ENCODE measurements at regions not wholly inside any gene's neighbourhood (a gene's known extent, or its start where the extent isn't known, plus 50 kb on each side); places are given as distances from the start of the nearest gene placed in this dataset.

DNA sequence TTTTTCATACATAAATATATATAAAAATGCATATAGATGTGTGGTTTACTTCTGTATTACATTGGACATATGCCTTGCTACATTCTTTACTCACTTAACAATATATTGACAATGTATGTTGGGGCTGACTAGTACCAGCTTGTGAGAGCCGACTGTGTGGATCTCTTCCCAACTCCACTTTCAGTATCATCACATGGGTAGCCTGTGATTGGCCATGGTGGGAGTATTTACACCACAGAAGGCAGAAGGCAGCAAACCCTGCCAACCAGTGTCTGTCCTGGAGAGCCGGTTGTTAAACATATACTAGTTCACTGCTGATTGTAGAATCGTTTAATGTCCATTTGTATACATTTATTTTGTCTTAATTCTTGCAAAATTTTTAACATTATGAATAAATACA, 638.7 kb downstream of the DHX35 start:
- Histone ChIP-seq H3K4me3 (ENCODE audit: low read depth, low read length) (no peak overlapping the region), H3K36me3 (ENCODE audit: control insufficient read depth, insufficient read depth, low read length) (no peaks in the 10 kb centered on the region), H3K27me3 (ENCODE audit: control insufficient read depth, insufficient read depth, low read length) (no peaks in the 10 kb centered on the region)
- no peak for DNase-seq (ENCODE audit: low read depth)
- TF ChIP-seq CTCF (IDR thresholded peaks at IDR 0.05; ENCODE audit: insufficient read depth, low read length, poor library complexity, severe bottlenecking), result no peak

DNA sequence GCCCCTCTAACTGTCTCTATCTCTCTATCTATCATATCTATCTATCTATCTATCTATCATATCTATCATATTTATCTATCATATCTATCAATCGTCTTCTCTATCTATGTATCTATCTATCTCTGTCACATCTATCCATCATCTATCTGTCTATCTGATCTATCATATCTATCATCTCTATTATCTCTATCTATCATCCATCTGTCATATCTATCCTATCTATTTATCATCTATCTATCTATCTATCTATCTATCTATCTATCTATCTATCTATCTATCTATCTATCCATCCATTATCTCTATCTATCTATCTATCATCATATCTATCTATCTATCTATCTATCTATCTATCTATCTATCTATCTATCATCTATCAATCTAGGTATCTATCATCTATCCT, 638.0 kb downstream of the DHX35 start:
- no peak for TF ChIP-seq CTCF (IDR thresholded peaks at IDR 0.05; ENCODE audit: insufficient read depth, low read length, poor library complexity, severe bottlenecking)
- Histone ChIP-seq H3K36me3 (ENCODE audit: control insufficient read depth, insufficient read depth, low read length) (no peaks in the 10 kb centered on the region), H3K27me3 (ENCODE audit: control insufficient read depth, insufficient read depth, low read length) (no peaks in the 10 kb centered on the region), H3K4me3 (ENCODE audit: low read depth, low read length) (no peak overlapping the region)
- DNase-seq (ENCODE audit: low read depth), result no peak

DNA sequence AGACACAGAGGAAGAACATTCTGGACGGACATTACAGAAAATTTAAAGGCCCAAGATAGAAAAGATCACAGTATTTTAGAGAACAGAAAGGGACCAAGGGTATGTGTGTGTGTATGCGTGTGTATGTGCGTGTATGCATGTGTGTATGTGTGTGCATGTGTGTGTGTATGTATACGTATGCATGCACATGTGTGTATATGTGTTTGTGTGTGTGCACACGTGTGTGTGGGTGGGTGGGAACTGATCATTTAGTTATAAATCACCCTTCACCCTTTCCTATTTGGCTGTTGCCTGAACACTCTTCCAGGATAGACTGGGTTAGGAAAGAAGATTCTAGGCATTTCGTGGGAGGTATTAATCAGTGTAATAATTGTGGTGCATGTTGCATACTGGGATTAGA, 634.4 kb downstream of the DHX35 start:
- H3K36me3 ChIP-seq (ENCODE audit: control insufficient read depth, insufficient read depth, low read length), result no peaks in the 10 kb centered on the region
- H3K4me3 ChIP-seq (ENCODE audit: low read depth, low read length), result no peak overlapping the region
- no peak for TF ChIP-seq CTCF (IDR thresholded peaks at IDR 0.05; ENCODE audit: insufficient read depth, low read length, poor library complexity, severe bottlenecking)
- no peak for DNase-seq (ENCODE audit: low read depth)
- no peaks in the 10 kb centered on the region for H3K27me3 ChIP-seq (ENCODE audit: control insufficient read depth, insufficient read depth, low read length)

GRCh38 chr20:39592371-39592770, 630.2 kb downstream of the DHX35 start:
- TF ChIP-seq CTCF (IDR thresholded peaks at IDR 0.05; ENCODE audit: insufficient read depth, low read length, poor library complexity, severe bottlenecking), result no peak
- no peak for DNase-seq (ENCODE audit: low read depth)
- no peaks in the 10 kb centered on the region for H3K36me3 ChIP-seq (ENCODE audit: control insufficient read depth, insufficient read depth, low read length)
- no peak overlapping the region for H3K4me3 ChIP-seq (ENCODE audit: low read depth, low read length)
- H3K27me3 ChIP-seq (ENCODE audit: control insufficient read depth, insufficient read depth, low read length), result no peaks in the 10 kb centered on the region

DNA sequence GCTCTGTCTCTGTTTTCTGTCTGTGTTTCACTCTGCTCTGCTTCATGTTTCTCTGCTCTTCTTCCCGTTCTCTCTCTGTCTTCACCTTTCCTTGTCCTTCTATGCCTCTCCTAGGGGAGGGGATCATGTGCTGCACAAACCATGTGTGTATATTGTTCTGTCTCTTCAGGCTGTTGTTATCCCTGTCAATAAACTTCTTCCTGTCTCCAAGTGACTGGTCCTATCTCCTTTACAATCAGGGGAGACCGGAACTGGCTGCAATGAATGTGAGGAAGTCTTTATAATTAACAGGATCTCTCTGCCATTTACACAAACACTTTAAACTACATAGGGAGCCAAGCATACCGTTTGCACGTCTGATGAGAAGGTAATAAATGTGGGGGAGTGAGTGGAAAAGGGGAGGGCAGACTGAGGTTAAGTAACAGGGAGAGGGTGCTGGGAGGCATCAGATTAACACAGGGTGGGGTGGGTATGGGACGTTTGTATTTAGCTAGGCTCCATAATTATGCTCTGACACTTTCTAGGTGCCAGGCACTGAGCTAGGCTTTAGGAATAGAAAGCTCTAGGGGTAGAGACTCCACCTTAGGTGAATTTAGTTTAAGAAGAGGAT, 626.1 kb downstream of the DHX35 start:
- no peak for TF ChIP-seq CTCF (IDR thresholded peaks at IDR 0.05; ENCODE audit: insufficient read depth, low read length, poor library complexity, severe bottlenecking)
- no peaks in the 10 kb centered on the region for H3K36me3 ChIP-seq (ENCODE audit: control insufficient read depth, insufficient read depth, low read length)
- no peak for DNase-seq (ENCODE audit: low read depth)
- no peaks in the 10 kb centered on the region for H3K27me3 ChIP-seq (ENCODE audit: control insufficient read depth, insufficient read depth, low read length)
- H3K4me3 ChIP-seq (ENCODE audit: low read depth, low read length), result no peak overlapping the region

DNA sequence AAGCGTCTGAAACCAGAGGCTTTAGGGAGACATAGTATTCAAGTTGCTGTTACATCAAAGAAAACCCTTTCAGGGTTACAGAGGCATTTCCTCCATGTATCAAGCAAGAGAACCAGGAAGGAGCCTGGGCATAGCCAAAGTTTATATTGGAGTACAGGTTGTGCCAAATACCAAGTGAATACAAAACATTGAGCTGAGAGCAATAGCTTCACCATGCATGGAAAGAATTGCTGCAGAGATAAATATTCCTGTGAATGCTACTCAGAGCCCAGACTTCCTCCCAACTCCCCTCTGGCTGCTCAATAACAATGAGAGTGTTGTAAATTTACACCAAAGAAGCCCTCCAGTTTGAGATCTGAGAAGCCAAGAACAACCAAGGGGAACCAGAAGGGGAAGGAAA, 618.9 kb downstream of the DHX35 start:
- Histone ChIP-seq H3K4me3 (ENCODE audit: low read depth, low read length) (no peak overlapping the region), H3K27me3 (ENCODE audit: control insufficient read depth, insufficient read depth, low read length) (no peaks in the 10 kb centered on the region), H3K36me3 (ENCODE audit: control insufficient read depth, insufficient read depth, low read length) (no peaks in the 10 kb centered on the region)
- DNase-seq (ENCODE audit: low read depth), result no peak
- TF ChIP-seq CTCF (IDR thresholded peaks at IDR 0.05; ENCODE audit: insufficient read depth, low read length, poor library complexity, severe bottlenecking), result no peak

Measured in kidney epithelial cell (primary cell).